LNCAP (cell line): ENCODE measurements at regions not wholly inside any gene's neighbourhood (a gene's known extent, or its start where the extent isn't known, plus 50 kb on each side); places are given as distances from the start of the nearest gene placed in this dataset.

ENCODE experiments used
- TF ChIP-seq, protein P1 (sequence below): fragments of 450-650 bp; IDR thresholded peaks from 2 replicates; pipeline ENCODE4 v1.5.1; 2017; ENCODE audit warnings: mild to moderate bottlenecking

DNA sequence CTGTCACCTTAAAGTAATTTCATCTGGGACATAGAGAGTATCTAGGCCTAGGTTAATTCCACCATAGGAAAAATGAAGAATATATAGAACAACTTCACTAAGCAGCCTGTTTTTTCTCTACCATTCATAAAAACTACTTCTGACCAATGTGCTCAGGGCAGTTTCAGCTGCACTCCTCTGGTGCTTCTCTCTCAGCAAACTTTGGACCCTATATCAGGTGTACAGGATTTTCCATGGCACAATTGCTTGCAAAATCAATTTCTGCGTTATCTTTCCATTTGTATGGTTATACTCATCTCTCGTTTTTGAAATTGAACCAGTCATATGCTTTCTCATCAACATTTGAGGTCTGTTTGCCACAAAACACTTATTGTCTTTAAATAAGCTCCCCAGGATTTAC, 52.1 kb upstream of the FMR1 start:
- TF ChIP-seq, protein P1, sequence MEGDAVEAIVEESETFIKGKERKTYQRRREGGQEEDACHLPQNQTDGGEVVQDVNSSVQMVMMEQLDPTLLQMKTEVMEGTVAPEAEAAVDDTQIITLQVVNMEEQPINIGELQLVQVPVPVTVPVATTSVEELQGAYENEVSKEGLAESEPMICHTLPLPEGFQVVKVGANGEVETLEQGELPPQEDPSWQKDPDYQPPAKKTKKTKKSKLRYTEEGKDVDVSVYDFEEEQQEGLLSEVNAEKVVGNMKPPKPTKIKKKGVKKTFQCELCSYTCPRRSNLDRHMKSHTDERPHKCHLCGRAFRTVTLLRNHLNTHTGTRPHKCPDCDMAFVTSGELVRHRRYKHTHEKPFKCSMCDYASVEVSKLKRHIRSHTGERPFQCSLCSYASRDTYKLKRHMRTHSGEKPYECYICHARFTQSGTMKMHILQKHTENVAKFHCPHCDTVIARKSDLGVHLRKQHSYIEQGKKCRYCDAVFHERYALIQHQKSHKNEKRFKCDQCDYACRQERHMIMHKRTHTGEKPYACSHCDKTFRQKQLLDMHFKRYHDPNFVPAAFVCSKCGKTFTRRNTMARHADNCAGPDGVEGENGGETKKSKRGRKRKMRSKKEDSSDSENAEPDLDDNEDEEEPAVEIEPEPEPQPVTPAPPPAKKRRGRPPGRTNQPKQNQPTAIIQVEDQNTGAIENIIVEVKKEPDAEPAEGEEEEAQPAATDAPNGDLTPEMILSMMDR, result no peak
